Endothelial cell (in vitro differentiated cells): ENCODE measurements at regions not wholly inside any gene's neighbourhood (a gene's known extent, or its start where the extent isn't known, plus 50 kb on each side); places are given as distances from the start of the nearest gene placed in this dataset.
"Not testable (repeated sequence)": the region's sequence is repeated elsewhere in the genome, so short reads cannot be mapped to it uniquely, and the experiment has no call there.

Experiments used
- DNase-seq: peaks from one replicate; pipeline ENCODE4 v3.0.0; 2021; ENCODE audit warnings: low spot score
- H3K27ac Mint-ChIP-seq: one replicate; pipeline ENCODE4 v1.8.0; 2021; ENCODE audit warnings: mixed read lengths, inconsistent platforms; ENCODE audit not compliant: unreplicated experiment
- H3K27me3 Mint-ChIP-seq: one replicate; pipeline ENCODE4 v1.8.0; 2021; ENCODE audit warnings: mild to moderate bottlenecking, moderate library complexity, mixed read lengths, inconsistent platforms; ENCODE audit not compliant: unreplicated experiment
- H3K36me3 Mint-ChIP-seq: one replicate; pipeline ENCODE4 v1.8.0; 2021; ENCODE audit warnings: mild to moderate bottlenecking, low read depth, mixed read lengths, inconsistent platforms; ENCODE audit not compliant: unreplicated experiment
- H3K4me1 Mint-ChIP-seq: one replicate; pipeline ENCODE4 v1.8.0; 2021; ENCODE audit warnings: mild to moderate bottlenecking, mixed read lengths, inconsistent platforms; ENCODE audit not compliant: unreplicated experiment
- H3K4me3 Mint-ChIP-seq: one replicate; pipeline ENCODE4 v1.8.0; 2021; ENCODE audit warnings: mild to moderate bottlenecking, mixed read lengths, inconsistent platforms; ENCODE audit not compliant: unreplicated experiment
- H3K9me3 Mint-ChIP-seq: one replicate; pipeline ENCODE4 v1.8.0; 2021; ENCODE audit warnings: mixed read lengths, inconsistent platforms; ENCODE audit not compliant: unreplicated experiment

DNA sequence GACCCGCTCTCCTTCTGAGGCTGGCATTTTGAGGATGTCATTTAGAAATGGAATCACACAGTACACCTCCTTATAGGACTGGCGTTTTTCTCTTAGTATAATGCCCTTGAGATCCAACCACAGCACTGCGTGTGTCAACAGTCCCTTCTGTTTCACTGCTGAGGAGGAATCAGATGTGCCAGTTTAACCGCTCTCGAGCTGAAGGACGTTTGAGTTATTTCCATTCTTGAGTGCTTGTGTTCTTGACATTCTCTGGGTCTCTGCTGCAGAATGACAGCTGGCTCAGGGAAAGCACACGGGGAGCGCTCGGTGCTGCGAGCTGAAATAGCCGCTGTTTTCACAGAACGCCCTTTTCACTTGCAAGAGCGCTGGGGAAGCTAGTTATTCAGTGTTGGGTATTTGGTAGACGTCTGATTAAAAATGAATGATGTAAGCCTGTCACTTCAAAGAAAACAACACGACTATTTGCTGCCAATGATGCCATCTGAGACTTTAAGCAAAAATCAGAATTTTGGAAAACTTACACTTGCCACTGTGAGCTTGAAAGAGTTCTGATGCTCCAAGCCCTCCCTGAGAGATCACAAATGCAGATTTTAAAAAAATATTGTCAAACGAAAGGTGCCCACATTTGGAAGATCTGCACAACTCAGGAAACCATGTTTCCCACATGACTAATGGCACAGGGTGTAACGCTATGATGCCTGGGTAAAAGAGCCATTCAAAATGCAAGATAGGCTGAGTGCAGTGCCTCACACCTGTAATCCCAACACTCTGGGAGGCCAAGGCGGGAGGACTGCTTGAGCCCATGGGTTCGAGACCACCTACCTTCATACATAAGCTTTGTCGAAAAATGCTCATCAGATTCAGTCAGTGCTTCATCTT, 5358.4 kb upstream of the TPTE start:
- H3K27ac Mint-ChIP-seq, H3K9me3 Mint-ChIP-seq, H3K4me3 Mint-ChIP-seq, DNase-seq, H3K27me3 Mint-ChIP-seq, H3K4me1 Mint-ChIP-seq, H3K36me3 Mint-ChIP-seq: not testable (repeated sequence)

GRCh38 chr21:5165829-5166228, 5355.6 kb upstream of the TPTE start:
- not testable (repeated sequence) for DNase-seq, H3K9me3 Mint-ChIP-seq, H3K4me1 Mint-ChIP-seq, H3K4me3 Mint-ChIP-seq, H3K27me3 Mint-ChIP-seq, H3K27ac Mint-ChIP-seq, H3K36me3 Mint-ChIP-seq
